Activated CD4-positive, CD25-positive, alpha-beta regulatory T cell treated with anti-CD3 and anti-CD28 coated beads, Interleukin-2, amount 50 U/mL, for 72 hours (primary cell): ENCODE measurements at regions not wholly inside any gene's neighbourhood (a gene's known extent, or its start where the extent isn't known, plus 50 kb on each side); places are given as distances from the start of the nearest gene placed in this dataset.
A peak's percentile ranks its signal among the peaks of the same experiment; 100 is the strongest.

Experiments used
- DNase-seq: peaks from one replicate; pipeline ENCODE4 v3.0.0; 2021

- DNase-seq = no peak
Observed at GRCh38 chr2:134099273-134099672, 154.6 kb upstream of the MGAT5 start.

- DNase-seq = no peak
Observed at GRCh38 chr2:134103196-134103595, 150.7 kb upstream of the MGAT5 start.

DNA sequence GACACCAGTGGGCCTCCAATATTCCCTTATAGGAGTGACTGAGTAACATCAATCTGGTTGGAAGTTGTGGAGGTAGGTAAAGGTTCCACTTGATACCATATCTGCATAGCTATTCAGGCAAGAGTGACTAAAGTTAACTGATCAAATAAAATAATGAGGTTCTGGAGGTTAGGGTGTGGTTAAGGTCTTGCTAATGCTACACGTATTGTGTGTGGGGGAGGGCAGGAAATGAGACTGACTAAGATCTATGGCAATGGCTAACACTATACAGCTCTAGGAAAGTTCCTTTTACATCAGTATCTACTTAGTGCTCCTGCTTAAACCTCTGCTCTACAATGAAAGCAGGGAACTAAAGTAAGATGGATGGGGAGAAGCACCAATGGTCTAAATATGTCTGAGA lies 149.1 kb upstream of the MGAT5 start:
- no peak for DNase-seq

GRCh38 chr2:134107402-134107801 lies 146.5 kb upstream of the MGAT5 start:
- no peak for DNase-seq

DNA sequence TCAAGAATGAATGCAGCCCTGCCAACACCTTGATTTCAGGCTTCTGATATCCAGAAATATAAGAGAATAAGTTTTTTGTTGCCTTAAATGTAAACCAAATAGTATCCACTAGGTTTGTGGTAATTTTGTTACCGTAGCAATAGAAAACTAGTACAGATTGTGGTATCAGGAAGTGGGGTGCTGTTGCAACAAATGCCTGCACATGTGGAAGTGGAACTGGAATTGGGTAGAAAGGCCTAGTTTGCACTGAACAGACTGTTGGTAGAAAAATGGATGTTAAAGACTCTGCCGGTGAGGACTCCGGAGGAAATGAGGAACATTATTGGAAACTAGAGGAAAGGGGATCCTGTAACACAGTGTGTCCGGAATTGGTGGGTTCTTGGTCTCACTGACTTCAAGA lies 145.8 kb upstream of the MGAT5 start:
- DNase-seq = no peak

DNA sequence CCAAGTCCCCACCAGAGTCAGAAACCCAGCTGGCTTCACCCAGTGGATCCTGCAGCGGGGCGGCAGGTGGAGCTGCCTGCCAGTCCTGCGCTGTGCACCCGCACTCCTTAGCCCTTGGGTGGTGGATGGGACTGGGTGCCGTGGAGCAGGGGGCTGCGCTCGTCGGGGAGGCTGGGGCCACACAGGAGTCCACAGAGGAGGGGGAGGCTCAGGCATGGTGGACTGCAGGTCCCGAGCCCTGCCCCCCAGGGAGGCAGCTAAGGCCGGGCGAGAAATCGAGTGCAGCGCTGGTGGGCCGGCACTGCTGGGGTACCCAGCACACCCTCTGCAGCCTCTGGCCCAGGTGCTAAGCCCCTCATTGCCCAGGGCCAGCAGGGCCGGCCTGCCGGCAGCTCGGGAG lies 144.6 kb upstream of the MGAT5 start:
- no peak for DNase-seq

DNA sequence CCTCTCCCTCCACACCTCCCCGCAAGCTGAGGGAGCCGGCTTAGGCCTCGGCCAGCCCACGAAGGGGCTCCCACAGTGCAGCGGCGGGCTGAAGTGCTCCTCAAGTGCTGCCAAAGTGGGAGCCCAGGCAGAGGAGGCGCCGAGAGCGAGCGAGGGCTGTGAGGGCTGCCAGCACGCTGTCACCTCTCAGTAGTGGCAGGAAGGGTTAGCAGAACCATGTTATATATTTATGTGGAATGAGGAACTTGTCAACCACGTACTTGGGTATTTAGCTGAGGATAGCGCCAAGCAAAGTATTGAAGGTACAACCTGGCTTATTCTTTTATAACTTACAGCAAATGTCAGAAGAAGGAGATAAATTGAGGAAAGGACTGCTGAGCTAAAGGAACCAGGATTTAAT lies 144.1 kb upstream of the MGAT5 start:
- DNase-seq = no peak

- no peak for DNase-seq
Observed at GRCh38 chr2:134110532-134110931, 143.3 kb upstream of the MGAT5 start.

- DNase-seq = no peak
Observed at GRCh38 chr2:134117676-134118075, 136.2 kb upstream of the MGAT5 start.

DNA sequence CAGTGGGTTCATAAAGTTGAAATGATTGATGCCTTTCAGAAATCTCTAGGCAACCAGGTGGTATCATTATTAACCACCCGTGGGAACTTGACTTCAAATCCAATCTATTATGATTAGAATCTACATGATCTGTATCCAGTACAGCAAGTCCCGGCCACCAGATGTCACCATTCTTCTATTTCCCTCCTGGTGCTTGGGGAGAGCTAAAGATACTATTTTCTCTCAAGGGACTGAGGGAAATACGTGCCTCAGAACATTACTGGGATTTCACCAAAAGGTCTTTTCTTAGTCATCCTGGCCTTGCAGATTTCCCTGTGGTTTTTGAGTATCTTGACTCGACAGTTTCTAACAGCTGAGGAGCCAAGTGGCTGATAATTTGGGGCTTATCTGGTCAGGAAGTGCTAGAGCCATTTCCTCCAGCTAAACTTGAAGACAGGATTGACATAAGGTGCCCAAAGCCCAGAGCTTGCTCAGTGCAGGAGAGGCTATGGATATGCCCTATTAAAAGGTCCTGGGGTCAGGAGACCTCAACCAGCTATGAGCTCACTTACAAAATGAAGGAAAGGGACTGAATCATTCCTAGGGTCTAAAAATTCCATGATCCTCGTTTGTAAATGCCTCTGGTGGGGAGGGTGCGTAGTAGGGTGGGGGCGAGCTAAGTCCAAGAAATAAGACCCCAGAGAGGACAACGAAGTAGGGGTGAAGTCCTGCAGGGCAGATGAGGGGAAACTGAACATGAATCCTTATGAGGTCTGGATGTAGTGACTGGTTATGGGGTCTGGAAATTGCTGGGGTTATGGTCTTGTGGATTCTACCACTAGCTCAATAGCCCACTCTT lies 135.4 kb upstream of the MGAT5 start:
- peak; percentile 73 for DNase-seq

DNA sequence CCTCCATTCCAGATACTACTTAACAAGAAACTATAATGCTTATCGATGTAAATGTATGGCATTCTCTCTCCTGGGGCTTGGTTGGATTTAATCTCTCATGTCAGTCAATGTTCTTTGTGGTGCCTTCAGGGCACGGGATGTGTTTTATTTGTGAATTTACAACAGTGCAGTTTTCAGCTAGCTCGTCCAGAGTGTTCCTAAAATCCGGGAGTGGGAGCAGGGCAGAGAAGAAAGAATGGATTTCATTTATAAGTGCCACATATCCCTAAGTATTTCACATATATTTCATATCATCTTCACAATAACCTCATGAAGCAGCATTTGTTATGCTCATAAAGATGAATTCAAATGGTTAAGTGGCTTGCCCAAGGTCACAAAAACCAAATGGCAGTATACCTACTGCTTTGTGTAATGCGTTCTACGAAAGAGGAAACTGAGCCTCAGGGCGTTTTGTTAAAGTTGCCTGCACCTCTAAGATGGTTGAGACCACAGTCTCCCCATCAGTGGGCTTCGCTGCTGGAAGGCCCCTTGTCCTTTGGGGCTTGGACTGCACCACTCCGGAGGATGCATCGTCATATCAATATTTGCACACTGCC lies 134.7 kb upstream of the MGAT5 start:
- no peak for DNase-seq

- peak; percentile 77 for DNase-seq
Observed at GRCh38 chr2:134119713-134120405, 134.0 kb upstream of the MGAT5 start.

DNA sequence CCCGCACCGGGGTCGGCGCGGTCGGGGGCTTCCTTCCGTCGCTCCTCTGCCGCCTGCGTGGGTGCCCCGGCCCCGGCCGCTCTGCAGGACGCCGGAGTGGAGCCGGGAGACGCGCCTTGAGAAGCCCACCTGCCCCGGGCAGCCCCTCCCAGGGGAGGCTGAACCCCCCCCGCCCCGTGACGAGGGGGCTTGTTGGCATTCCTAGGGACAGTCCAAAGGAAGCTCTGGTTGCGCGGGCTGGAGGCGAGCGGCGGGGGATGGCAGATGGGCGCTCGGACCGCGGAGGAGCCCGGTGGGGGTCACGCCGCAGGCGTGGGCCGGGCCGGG lies 133.5 kb upstream of the MGAT5 start:
- DNase-seq = peak; percentile 32

DNA sequence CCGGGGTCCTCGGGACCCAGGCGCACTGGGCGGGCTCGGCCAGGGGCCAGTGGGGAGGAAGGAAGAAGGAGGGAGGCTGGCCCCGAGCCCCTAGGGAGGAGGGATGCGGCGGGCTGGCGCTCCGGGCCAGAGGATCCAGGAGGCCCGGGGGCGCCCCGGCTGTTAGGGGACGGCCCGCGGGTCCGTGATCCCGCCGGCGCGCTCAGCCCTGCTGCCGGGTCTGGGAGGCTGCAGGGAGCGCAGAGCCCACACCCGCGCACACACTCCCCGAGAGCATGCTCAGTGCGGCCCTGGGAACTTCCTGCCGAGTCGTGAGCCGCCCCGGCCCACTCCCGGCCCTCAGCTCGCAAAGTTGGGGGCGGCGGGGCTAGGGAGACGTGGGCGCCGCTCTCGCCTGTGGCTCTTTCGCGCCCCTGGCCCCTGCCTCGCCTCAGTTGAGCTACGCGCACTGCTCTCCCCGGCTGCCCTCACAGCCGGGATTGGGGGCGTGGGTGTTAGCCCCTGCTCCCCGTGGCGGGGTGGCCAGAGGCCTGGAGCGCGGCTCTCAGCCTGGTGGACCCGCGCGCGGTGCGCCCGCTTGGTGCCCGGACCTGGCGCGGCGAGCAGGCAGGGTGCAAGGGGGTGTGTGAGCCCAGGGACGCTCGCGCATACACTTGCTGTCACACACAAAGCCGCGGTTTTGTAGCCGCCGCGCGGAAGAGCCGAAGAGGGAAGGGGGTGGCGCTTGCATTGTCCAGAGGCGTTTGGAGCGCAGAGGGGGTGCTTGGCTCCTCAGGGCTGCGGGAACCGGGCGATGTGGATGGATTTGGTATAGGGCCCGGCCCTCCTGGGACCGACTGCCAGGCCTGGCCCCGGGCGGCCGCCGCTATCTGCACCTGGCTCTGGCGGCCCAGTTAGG lies 132.9 kb upstream of the MGAT5 start:
- peak; percentile 62 for DNase-seq

- no peak for DNase-seq
Observed at GRCh38 chr2:134122610-134123009, 131.3 kb upstream of the MGAT5 start.

DNA sequence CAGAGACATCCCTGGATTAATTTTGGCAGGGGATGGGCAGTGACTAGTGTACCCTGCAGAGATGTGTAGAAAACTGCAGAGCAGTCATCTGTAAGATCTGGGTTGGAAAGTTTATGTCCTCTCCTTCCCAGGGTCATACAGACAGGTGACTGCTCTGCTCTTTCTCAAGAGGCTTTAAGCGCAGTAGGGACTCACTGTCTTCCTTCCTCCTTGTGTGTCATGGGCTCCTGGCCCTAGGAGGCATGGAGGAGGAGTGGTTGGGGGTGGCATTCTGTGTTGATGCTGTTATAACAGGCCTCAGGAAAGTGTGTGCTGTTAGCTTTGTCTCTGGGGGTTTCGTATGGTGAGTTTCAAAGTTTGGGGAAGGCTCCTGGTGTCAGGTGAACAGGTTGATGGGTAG lies 130.5 kb upstream of the MGAT5 start:
- no peak for DNase-seq

- DNase-seq = no peak
Observed at GRCh38 chr2:134124047-134124753, 129.7 kb upstream of the MGAT5 start.

GRCh38 chr2:134127496-134127895 lies 126.4 kb upstream of the MGAT5 start:
- DNase-seq = peak; percentile 54

DNA sequence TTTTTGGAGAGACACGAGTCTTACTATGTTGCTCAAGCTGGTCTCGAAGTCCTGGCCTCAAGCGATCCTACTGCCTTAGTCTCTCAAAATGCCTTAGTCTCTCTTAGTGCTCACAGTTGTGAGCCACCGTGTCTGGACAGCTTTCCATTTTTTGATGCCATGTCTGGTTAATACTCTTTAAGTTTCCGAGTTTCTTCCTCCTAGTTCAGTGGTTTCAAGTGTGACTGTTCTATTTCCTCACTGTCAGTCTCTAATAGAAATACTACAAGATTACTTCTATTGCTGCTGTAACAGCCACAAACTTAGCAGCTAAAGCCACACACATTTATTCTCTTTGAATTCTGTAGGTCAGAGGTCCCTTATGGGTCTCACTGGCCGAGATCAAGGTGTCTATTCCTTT lies 125.1 kb upstream of the MGAT5 start:
- no peak for DNase-seq

- no peak for DNase-seq
Observed at GRCh38 chr2:134129900-134130537, 123.9 kb upstream of the MGAT5 start.

DNA sequence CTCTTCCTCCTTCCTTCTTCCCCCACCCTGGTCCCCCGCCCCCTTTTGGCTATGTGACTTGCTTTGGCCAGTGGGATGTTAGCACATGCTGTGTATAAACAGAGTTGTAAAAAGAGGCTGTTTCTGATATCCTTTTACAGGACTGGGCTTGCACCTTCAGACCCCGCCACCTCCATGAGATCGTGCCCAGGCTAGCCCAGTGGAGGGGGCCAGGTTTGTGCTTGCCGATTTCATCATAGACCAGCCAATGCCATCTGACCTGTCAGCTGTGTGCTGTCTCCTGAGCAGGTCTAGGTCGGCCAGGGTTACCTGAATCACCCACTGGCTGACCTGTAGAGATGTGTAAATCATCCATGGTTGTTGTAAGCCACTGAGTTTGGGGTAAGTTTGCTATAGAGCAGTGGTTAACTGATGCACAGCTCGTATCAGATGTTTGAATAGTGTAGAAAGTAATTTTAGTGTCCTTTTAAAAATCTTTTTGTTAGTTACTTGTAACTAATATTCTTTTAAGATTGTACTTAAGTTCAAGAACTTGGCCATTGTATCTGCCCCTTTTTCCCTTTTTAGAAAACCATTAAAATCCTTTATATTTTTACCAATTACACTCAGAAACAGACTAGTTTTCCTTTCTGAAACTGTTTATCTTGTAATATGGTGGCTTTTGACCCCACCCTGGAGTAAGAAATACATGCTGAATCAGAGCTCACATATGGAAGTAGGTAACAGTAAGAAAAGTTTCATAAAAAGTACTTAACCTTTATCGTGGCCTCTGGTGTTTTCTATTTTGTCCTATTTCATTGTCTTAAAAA lies 122.0 kb upstream of the MGAT5 start:
- no peak for DNase-seq
